ENCODE measurements at regions not wholly inside any gene's neighbourhood (a gene's known extent, or its start where the extent isn't known, plus 50 kb on each side); places are given as distances from the start of the nearest gene placed in this dataset.

DNA sequence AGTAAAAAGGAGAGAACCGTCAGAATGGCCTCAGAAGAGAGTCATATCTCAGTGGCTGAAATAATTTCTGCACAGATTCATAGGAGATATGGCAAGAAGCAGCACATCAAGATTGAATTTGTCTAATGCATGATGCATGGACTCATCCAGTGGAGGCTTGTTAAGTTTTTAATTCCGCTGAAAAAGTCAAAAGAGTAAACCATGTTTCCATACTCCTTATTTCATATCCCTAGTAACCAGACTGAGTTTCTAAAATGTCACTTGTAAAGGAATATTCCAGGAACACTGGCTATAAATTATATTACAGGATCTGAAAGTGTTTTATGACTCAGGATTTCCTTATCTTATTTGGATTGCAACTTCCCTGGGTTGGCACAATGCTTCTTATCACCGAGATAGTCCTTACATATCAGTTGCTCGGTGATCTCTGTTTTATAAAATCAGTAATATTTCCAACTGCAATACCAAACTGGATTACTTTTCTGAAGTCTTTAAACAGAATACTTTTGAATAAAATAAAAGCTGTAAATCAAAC is 180.2 kb upstream of the TSC22D1 start:
- peaks cover 50% of the 10 kb centered on the region for H3K4me1 ChIP-seq (ENCODE audit: control insufficient read depth, extremely low read depth, insufficient read depth, low read length)
- H3K27me3 ChIP-seq (ENCODE audit: control insufficient read depth, extremely low read depth, insufficient read depth, low read length) = no peaks in the 10 kb centered on the region
- peak overlapping the region; percentile 39 for H3K9ac ChIP-seq (ENCODE audit: control insufficient read depth, extremely low read depth, insufficient read depth, low read length)
- FAIRE-seq (no peak), DNase-seq (ENCODE audit: low read depth, low spot score) (no peak)
- TF ChIP-seq, protein P1, sequence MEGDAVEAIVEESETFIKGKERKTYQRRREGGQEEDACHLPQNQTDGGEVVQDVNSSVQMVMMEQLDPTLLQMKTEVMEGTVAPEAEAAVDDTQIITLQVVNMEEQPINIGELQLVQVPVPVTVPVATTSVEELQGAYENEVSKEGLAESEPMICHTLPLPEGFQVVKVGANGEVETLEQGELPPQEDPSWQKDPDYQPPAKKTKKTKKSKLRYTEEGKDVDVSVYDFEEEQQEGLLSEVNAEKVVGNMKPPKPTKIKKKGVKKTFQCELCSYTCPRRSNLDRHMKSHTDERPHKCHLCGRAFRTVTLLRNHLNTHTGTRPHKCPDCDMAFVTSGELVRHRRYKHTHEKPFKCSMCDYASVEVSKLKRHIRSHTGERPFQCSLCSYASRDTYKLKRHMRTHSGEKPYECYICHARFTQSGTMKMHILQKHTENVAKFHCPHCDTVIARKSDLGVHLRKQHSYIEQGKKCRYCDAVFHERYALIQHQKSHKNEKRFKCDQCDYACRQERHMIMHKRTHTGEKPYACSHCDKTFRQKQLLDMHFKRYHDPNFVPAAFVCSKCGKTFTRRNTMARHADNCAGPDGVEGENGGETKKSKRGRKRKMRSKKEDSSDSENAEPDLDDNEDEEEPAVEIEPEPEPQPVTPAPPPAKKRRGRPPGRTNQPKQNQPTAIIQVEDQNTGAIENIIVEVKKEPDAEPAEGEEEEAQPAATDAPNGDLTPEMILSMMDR (optimal IDR thresholded peaks at IDR 0.05 in 1 of 3, IDR thresholded peaks at IDR 0.05 in 1 of 3, conservative IDR thresholded peaks at IDR 0.05 in 1 of 3; ENCODE audit: extremely low read depth in 1 of 3, insufficient read depth in 2 of 3, low read length in 3 of 3) = no peak
- no peak for TF ChIP-seq EZH2 (IDR thresholded peaks at IDR 0.05; ENCODE audit: low read length)
- H2AFZ ChIP-seq (ENCODE audit: control insufficient read depth, low read length) = peak overlapping the region; percentile 35
- dilution Hi-C loops (cut with MboI; ENCODE audit: extremely low pct_ligation_motif_present, low sequenced_read_pairs) = no loop called here
- H3K27ac ChIP-seq (ENCODE audit: control insufficient read depth, insufficient read depth, low read length) = peak overlapping the region; percentile 80
- peak overlapping the region in 1 of 3 experiments; percentile 29 for H3K4me3 ChIP-seq (ENCODE audit: control insufficient read depth in 2 of 3, extremely low read depth in 1 of 3, insufficient read depth in 2 of 3, low read depth in 1 of 3, low read length in 3 of 3)
- no peaks in the 10 kb centered on the region for H3K79me2 ChIP-seq (ENCODE audit: control insufficient read depth, insufficient read depth, low read length)
- H3K9me1 ChIP-seq (ENCODE audit: control insufficient read depth, extremely low read depth, insufficient read depth, low read length) = no peaks in the 10 kb centered on the region
- H3K9me3 ChIP-seq (ENCODE audit: control insufficient read depth, low read depth, low read length) = no peaks in the 10 kb centered on the region
- H3K36me3 ChIP-seq (ENCODE audit: control insufficient read depth in 2 of 2, extremely low read depth in 1 of 2, insufficient read depth in 2 of 2, low read length in 2 of 2) = no peaks in the 10 kb centered on the region
- H3K4me2 ChIP-seq (ENCODE audit: control insufficient read depth, extremely low read depth, insufficient read depth, low read depth, low read length) = peak overlapping the region; percentile 73
- no peaks in the 10 kb centered on the region for H4K20me1 ChIP-seq (ENCODE audit: control insufficient read depth, extremely low read depth, insufficient read depth, low read length)

DNA sequence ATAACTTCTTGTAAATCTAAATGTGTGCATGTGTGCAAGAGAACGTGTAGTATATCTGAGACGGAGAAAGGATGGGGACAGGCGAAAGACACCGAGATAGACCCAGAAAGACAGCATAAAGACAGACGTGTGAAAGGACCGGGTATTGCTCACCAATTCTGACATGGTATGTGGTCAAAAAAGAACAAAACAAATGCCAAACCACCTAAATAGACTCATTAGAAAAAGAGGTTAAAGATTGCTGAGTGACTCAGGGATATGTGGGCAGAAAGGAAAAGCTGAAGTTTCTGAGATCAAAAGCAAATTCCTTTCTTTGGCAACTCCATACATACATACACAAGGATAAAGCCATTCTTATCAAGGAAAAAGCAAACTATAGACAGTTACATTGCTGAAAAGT is 179.7 kb upstream of the TSC22D1 start:
- Histone ChIP-seq H2AFZ (ENCODE audit: control insufficient read depth, low read length) (peak overlapping the region; percentile 35), H3K4me3 (ENCODE audit: control insufficient read depth in 2 of 3, extremely low read depth in 1 of 3, insufficient read depth in 2 of 3, low read depth in 1 of 3, low read length in 3 of 3) (peak overlapping the region in 1 of 3 experiments; percentile 29), H3K9ac (ENCODE audit: control insufficient read depth, extremely low read depth, insufficient read depth, low read length) (peak overlapping the region; percentile 39), H3K9me1 (ENCODE audit: control insufficient read depth, extremely low read depth, insufficient read depth, low read length) (no peaks in the 10 kb centered on the region), H3K4me2 (ENCODE audit: control insufficient read depth, extremely low read depth, insufficient read depth, low read depth, low read length) (peak overlapping the region; percentile 73), H3K27ac (ENCODE audit: control insufficient read depth, insufficient read depth, low read length) (peak overlapping the region; percentile 80), H3K36me3 (ENCODE audit: control insufficient read depth in 2 of 2, extremely low read depth in 1 of 2, insufficient read depth in 2 of 2, low read length in 2 of 2) (no peaks in the 10 kb centered on the region), H3K9me3 (ENCODE audit: control insufficient read depth, low read depth, low read length) (no peaks in the 10 kb centered on the region), H3K4me1 (ENCODE audit: control insufficient read depth, extremely low read depth, insufficient read depth, low read length) (peaks cover 50% of the 10 kb centered on the region), H4K20me1 (ENCODE audit: control insufficient read depth, extremely low read depth, insufficient read depth, low read length) (no peaks in the 10 kb centered on the region), H3K79me2 (ENCODE audit: control insufficient read depth, insufficient read depth, low read length) (no peaks in the 10 kb centered on the region), H3K27me3 (ENCODE audit: control insufficient read depth, extremely low read depth, insufficient read depth, low read length) (no peaks in the 10 kb centered on the region)
- DNase-seq (ENCODE audit: low read depth, low spot score) (peak; percentile 30), FAIRE-seq (peak; percentile 52)
- dilution Hi-C loops (cut with MboI; ENCODE audit: extremely low pct_ligation_motif_present, low sequenced_read_pairs) = no loop called here
- TF ChIP-seq, protein P1 (optimal IDR thresholded peaks at IDR 0.05 in 1 of 3, IDR thresholded peaks at IDR 0.05 in 1 of 3, conservative IDR thresholded peaks at IDR 0.05 in 1 of 3; ENCODE audit: extremely low read depth in 1 of 3, insufficient read depth in 2 of 3, low read length in 3 of 3) = no peak
- no peak for TF ChIP-seq EZH2 (IDR thresholded peaks at IDR 0.05; ENCODE audit: low read length)

All from keratinocyte (primary cell).